Limb (tissue), 2 donors: ENCODE measurements at regions not wholly inside any gene's neighbourhood (a gene's known extent, or its start where the extent isn't known, plus 50 kb on each side); places are given as distances from the start of the nearest gene placed in this dataset.

ENCODE experiments used
- DNase-seq, 2 donors: peaks; one replicate each; pipeline ENCODE4 v3.0.0-alpha.2; 2016; ENCODE audit errors: extremely low spot score in 2 of 2

DNA sequence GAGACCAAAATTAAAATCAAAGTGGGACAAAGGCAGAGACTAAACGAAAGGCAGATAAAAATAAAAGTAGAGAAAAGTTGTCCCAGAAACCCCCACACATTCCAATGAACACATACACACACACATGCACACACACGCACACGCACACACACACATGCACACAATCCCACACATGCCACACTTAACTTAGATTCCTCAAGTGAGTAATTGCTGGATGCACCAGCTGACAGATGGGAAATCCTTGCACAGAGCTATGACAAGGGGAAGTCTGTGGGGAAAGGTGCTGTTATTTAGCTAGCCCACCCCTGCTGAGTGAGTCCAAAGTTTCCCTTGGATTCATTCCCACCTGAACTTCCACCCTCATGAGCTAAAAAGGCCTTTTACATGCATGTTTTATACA is 233.9 kb downstream of the RAB28 start:
- DNase-seq, result no peak

- no peak for DNase-seq
Measured at GRCh38 chr4:13248621-13249298, 235.4 kb downstream of the RAB28 start.

GRCh38 chr4:13246107-13246506 is 238.0 kb downstream of the RAB28 start:
- DNase-seq, result no peak

- no peak for DNase-seq
Measured at GRCh38 chr4:13244444-13244843, 239.7 kb downstream of the RAB28 start.

- DNase-seq, result no peak
Measured at GRCh38 chr4:13243152-13243551, 241.0 kb downstream of the RAB28 start.

GRCh38 chr4:13240066-13240465 is 244.1 kb downstream of the RAB28 start:
- DNase-seq, result no peak

- DNase-seq, result no peak
Measured at GRCh38 chr4:13238936-13239335, 245.2 kb downstream of the RAB28 start.

GRCh38 chr4:13236485-13236884 is 247.7 kb downstream of the RAB28 start:
- DNase-seq, result no peak

GRCh38 chr4:13233755-13234154 is 250.4 kb downstream of the RAB28 start:
- no peak for DNase-seq

- no peak for DNase-seq
Measured at GRCh38 chr4:13219971-13220370, 264.2 kb downstream of the RAB28 start.

GRCh38 chr4:13218326-13218958 is 265.7 kb downstream of the RAB28 start:
- peak; percentile 38 to 58 for DNase-seq

DNA sequence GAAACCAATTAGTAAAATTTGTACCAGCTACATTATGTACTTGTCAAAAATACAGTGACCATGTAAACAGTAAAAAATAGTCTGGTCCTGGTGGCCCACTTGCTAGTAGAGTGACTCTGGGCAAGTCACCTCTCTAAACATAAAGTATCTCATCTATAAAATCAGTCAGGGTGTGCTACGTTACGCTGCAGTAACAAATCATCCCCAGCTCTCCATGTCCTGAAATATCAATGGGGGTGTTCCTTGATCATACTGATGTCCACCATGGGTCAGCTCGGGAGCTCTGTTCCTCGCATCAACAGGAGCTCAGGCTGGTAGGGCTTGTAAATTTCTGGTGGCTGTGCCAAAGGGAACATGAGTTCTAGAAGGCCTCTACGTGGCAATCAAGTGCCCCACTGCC is 268.6 kb downstream of the RAB28 start:
- no peak for DNase-seq

DNA sequence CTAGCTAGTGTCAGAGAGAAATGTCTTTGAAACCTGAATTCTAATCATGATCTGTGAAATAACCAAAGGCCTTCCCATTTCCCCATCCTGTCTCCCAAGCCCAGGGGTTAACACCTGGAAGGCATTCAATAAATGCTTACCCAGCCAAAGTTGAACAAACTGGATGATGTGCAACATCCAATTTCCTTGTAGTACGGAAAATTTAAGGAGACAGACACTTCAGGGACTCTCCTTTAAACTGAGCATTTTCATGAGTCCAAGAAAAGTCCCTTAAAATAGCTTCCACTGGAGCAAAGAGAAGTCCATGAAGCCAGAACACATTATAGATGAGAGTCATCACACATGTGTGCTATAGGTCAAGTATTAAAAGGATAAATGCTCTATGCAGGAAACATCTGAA is 271.2 kb downstream of the RAB28 start:
- no peak for DNase-seq

DNA sequence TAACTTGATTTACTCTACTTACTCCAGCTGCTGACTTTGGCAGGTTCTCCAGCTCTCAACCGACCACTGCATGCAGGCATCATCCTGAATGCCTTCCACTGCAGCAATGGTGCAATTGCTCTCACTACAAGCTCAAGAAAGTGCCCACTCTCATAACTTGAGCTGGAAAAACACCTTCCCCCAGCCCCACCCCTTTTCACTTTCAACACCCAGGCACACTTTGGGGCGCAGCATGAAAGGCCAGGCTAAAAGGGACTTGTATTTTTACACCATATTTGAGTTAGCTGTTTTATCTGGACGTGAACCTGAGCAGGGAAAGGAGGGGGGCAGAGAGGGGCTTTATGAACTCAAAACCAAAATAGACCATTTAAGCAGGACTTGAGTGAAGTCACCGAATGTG is 274.5 kb downstream of the RAB28 start:
- peak in 1 of 2 donors; percentile 46 for DNase-seq

DNA sequence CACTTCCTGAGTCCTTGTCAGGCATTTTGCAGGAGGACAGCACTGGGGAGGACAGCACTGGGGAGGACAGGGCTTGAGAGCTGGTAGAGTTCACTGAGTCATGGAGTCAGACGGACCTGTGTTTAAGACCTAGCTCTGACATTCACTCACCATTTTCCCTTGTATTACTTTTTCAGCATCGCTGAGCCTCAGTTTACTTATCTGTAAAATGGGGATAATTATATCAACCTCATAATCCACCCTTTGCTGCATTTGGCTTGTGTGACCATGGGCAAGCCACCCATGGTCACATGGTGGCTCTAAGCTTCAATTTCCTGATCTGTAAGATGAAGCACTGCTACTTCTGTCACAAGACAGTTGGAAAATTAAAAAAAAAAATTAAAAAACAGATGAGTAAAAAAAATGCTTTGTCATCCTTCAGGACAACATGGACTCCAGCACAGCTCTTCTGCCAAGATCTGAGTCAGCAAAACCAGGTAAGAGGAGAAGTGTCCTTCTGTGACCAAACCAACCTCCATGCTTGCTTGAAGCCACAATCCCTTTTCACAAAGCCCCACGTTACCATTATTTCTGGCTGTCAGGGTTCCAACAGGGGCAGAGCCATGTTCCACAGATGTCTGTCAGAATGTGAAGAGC is 275.5 kb downstream of the RAB28 start:
- DNase-seq, result no peak

DNA sequence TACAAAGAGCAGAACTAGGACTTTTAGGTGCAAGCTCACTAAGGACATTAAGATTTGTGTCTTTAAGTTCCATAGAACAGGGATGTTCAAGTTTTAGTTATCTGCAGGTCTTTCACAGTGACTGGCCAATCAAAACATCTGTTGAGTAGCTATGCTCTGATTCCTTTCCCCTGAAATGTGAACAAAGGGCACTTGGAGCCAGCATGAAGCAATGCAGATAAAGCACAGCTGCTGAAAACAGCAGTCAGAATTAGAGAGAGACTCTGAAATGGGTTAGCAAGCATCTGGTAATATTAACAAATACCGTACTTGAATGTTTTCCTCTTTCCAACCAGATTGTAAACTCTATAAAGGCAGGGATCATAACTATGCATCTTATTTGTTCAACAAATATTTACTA is 276.9 kb downstream of the RAB28 start:
- DNase-seq, result no peak

GRCh38 chr4:13203101-13203500 is 281.0 kb downstream of the RAB28 start:
- DNase-seq, result no peak

DNA sequence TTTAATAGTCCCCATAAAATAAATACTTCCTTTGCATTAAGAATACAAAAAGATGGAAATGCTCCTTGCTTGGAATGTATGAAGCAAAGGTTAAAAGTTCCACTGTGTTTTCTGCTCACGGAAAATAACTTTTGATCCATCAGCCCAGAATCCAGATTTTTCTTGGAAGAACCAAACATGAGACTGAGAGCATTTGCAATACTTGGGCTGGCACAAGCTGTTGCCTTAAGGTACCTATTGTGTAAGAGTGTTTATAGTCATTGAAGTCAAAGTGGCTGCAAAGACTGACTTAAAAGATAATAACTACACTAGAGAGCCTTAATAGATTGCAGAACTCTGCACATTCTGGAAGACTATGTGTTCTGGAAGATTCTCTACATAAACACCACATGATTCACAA is 281.4 kb downstream of the RAB28 start:
- DNase-seq, result no peak

- DNase-seq, result no peak
Measured at GRCh38 chr4:13201241-13201640, 282.9 kb downstream of the RAB28 start.

GRCh38 chr4:13196721-13197120 is 287.4 kb downstream of the RAB28 start:
- no peak for DNase-seq

DNA sequence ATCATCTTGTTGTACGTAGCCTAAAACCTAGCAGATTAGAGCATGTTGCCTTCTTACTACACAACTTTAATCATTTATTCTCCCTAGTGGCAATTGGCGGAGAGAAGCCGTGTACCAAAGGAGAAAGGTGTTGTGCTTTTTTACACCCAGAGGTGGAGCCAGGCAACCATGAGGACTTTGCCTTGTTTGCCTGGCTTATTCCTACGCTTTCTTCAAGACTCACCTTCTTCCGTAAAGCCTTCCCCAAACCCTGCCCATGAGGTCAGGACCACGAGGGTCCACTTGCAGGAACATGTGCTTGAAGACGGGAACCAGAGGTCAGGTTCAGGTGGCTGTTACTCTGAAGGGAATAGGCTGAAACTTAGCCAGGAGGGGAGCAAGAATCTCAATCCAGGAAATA is 290.5 kb downstream of the RAB28 start:
- no peak for DNase-seq

DNA sequence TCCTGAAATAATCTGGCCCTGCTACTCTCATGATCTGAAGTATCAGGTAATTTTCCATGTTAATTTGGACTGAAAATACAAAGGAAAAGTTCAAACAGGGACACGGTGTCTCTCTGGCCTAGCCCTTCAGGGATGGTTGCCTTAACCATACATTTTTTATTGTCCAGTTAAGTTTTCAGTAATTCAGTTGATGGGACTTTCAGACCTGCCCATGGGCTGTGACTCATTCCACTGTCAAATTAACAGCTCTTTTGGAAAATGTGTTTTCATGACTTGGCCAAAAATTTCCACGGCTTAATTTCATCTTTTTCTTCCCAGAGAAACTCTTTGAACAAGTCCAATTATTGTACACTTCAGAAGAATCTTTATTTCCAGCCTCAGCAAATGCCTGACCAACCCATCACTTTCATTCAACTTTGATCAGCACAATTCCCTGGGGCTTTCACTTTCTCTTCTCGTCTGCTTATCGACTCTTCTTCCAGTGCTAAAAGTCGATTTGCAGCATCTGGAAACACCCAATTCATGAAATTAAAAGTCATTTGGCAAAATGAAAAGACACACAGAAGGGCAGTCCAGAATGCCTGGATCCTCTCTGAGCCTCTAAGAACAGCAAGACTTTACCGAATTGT is 293.9 kb downstream of the RAB28 start:
- no peak for DNase-seq

DNA sequence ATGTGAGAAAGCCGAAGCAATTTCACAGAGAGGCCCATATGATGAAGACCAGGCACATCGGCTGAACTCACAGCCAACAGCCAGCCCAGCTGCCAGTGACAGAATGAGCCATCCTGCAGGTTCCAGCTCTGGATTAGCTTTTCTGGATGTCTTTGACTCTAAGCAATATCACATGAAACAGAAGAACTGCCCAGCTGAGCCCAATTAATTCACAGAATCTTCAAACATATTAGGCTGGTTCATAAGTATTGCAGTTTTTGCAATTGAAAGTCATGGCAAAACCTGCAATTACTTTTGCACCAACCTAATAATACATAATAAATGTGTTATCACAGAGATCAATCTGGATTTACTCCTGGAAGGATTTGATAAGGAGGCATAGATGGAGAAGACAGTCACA is 299.9 kb downstream of the RAB28 start:
- no peak for DNase-seq
